Ectodermal cell (in vitro differentiated cells): ENCODE measurements at regions not wholly inside any gene's neighbourhood (a gene's known extent, or its start where the extent isn't known, plus 50 kb on each side); places are given as distances from the start of the nearest gene placed in this dataset.

ENCODE experiments used
- H3K27ac ChIP-seq: 2 replicates; pipeline ENCODE4 v1.7.0; 2013; ENCODE audit warnings: mild to moderate bottlenecking, low read depth, low read length; ENCODE audit not compliant: insufficient read depth, poor library complexity, severe bottlenecking
- H3K27me3 ChIP-seq: 2 replicates; pipeline ENCODE4 v1.7.0; 2013; ENCODE audit warnings: mild to moderate bottlenecking, low read length; ENCODE audit not compliant: insufficient read depth, control insufficient read depth, poor library complexity, severe bottlenecking
- H3K36me3 ChIP-seq: one replicate; pipeline ENCODE4 v1.7.0; 2013; ENCODE audit warnings: low read length; ENCODE audit not compliant: control insufficient read depth, insufficient read depth
- H3K4me1 ChIP-seq: one replicate; pipeline ENCODE4 v1.7.0; 2013; ENCODE audit warnings: low read length; ENCODE audit not compliant: control insufficient read depth, insufficient read depth
- H3K4me3 ChIP-seq: 2 replicates; pipeline ENCODE4 v1.7.0; 2013; ENCODE audit warnings: low read depth, low read length, control low read depth; ENCODE audit not compliant: insufficient read depth
- H3K9me3 ChIP-seq: 2 replicates; pipeline ENCODE4 v1.7.0; 2013; ENCODE audit warnings: mild to moderate bottlenecking, low read length, moderate library complexity; ENCODE audit not compliant: control insufficient read depth
- WGBS, 2 experiments: methylation state at CpG; one replicate each; pipeline ENCODE4 v1.1.7; 2013; ENCODE audit warnings: missing lambda C conversion rate in 2 of 2; 5-methylcytosine and 5-hydroxymethylcytosine counted together

- Histone ChIP-seq H3K9me3 (no peaks in the 10 kb centered on the region), H3K36me3 (no peaks in the 10 kb centered on the region), H3K4me1 (no peaks in the 10 kb centered on the region), H3K27me3 (no peaks in the 10 kb centered on the region), H3K27ac (no peak overlapping the region), H3K4me3 (no peak overlapping the region)
- 97 to 98% methylated on average over 2 of the region's 2 CpGs for WGBS, 2 experiments
Measured at GRCh38 chr10:18735711-18736110, 76.5 kb downstream of the ARL5B start.

GRCh38 chr10:18737236-18737635 lies 78.0 kb downstream of the ARL5B start:
- H3K27me3 ChIP-seq = no peaks in the 10 kb centered on the region
- H3K27ac ChIP-seq = no peak overlapping the region
- no peaks in the 10 kb centered on the region for H3K4me1 ChIP-seq
- no peak overlapping the region for H3K4me3 ChIP-seq
- WGBS, 2 experiments = 90 to 92% methylated on average over 2 of the region's 2 CpGs
- H3K36me3 ChIP-seq = no peaks in the 10 kb centered on the region
- no peaks in the 10 kb centered on the region for H3K9me3 ChIP-seq

GRCh38 chr10:18737841-18738240 lies 78.6 kb downstream of the ARL5B start:
- H3K4me1 ChIP-seq = no peaks in the 10 kb centered on the region
- H3K27ac ChIP-seq = no peak overlapping the region
- H3K27me3 ChIP-seq = no peaks in the 10 kb centered on the region
- WGBS, 2 experiments = 93 to 94% methylated on average over 8 of the region's 8 CpGs
- H3K36me3 ChIP-seq = no peaks in the 10 kb centered on the region
- no peak overlapping the region for H3K4me3 ChIP-seq
- no peaks in the 10 kb centered on the region for H3K9me3 ChIP-seq

- Histone ChIP-seq H3K4me3 (no peak overlapping the region), H3K36me3 (no peaks in the 10 kb centered on the region), H3K27ac (no peak overlapping the region), H3K27me3 (no peaks in the 10 kb centered on the region), H3K4me1 (no peaks in the 10 kb centered on the region), H3K9me3 (no peaks in the 10 kb centered on the region)
- 92 to 95% methylated on average over 3 of the region's 3 CpGs for WGBS, 2 experiments
Measured at GRCh38 chr10:18738835-18739234, 79.6 kb downstream of the ARL5B start.

GRCh38 chr10:18743926-18744325 lies 84.7 kb downstream of the ARL5B start:
- Histone ChIP-seq H3K4me3 (no peak overlapping the region), H3K27me3 (no peaks in the 10 kb centered on the region), H3K4me1 (no peaks in the 10 kb centered on the region), H3K36me3 (no peaks in the 10 kb centered on the region), H3K9me3 (no peaks in the 10 kb centered on the region), H3K27ac (no peak overlapping the region)

- Histone ChIP-seq H3K27me3 (no peaks in the 10 kb centered on the region), H3K4me1 (peaks cover 3% of the 10 kb centered on the region), H3K9me3 (no peaks in the 10 kb centered on the region), H3K4me3 (no peak overlapping the region), H3K36me3 (no peaks in the 10 kb centered on the region), H3K27ac (no peak overlapping the region)
- WGBS, 2 experiments = 54 to 67% methylated on average over 11 of the region's 11 CpGs
Measured at GRCh38 chr10:18753312-18753895, 94.2 kb downstream of the ARL5B start.

GRCh38 chr10:18759575-18759974 lies 100.3 kb downstream of the ARL5B start:
- Histone ChIP-seq H3K27ac (no peak overlapping the region), H3K9me3 (no peaks in the 10 kb centered on the region), H3K36me3 (no peaks in the 10 kb centered on the region), H3K4me3 (no peak overlapping the region), H3K4me1 (no peaks in the 10 kb centered on the region), H3K27me3 (no peaks in the 10 kb centered on the region)
- 78 to 98% methylated on average over 1 of the region's 1 CpG for WGBS, 2 experiments

GRCh38 chr10:18760836-18761235 lies 101.6 kb downstream of the ARL5B start:
- Histone ChIP-seq H3K9me3 (no peaks in the 10 kb centered on the region), H3K27ac (no peak overlapping the region), H3K27me3 (no peaks in the 10 kb centered on the region), H3K4me1 (no peaks in the 10 kb centered on the region), H3K4me3 (no peak overlapping the region), H3K36me3 (no peaks in the 10 kb centered on the region)
- WGBS, 2 experiments = 93 to 94% methylated on average over 4 of the region's 4 CpGs

GRCh38 chr10:18767981-18768380 lies 108.8 kb downstream of the ARL5B start:
- Histone ChIP-seq H3K27me3 (no peaks in the 10 kb centered on the region), H3K9me3 (no peaks in the 10 kb centered on the region), H3K36me3 (no peaks in the 10 kb centered on the region), H3K27ac (no peak overlapping the region), H3K4me3 (no peak overlapping the region), H3K4me1 (no peaks in the 10 kb centered on the region)
- WGBS, 2 experiments = 92 to 95% methylated on average over 4 of the region's 4 CpGs

- H3K36me3 ChIP-seq = no peaks in the 10 kb centered on the region
- 92 to 95% methylated on average over 4 of the region's 4 CpGs for WGBS, 2 experiments
- no peaks in the 10 kb centered on the region for H3K9me3 ChIP-seq
- no peak overlapping the region for H3K27ac ChIP-seq
- no peak overlapping the region for H3K4me3 ChIP-seq
- H3K4me1 ChIP-seq = no peaks in the 10 kb centered on the region
- no peaks in the 10 kb centered on the region for H3K27me3 ChIP-seq
Measured at GRCh38 chr10:18773180-18773579, 113.9 kb downstream of the ARL5B start.

GRCh38 chr10:18777258-18777657 lies 118.0 kb downstream of the ARL5B start:
- H3K27ac ChIP-seq = no peak overlapping the region
- no peaks in the 10 kb centered on the region for H3K27me3 ChIP-seq
- 90 to 92% methylated on average over 8 of the region's 8 CpGs for WGBS, 2 experiments
- H3K4me1 ChIP-seq = no peaks in the 10 kb centered on the region
- H3K9me3 ChIP-seq = no peaks in the 10 kb centered on the region
- no peak overlapping the region for H3K4me3 ChIP-seq
- no peaks in the 10 kb centered on the region for H3K36me3 ChIP-seq
